OCI-LY7 (cell line): ENCODE measurements at regions not wholly inside any gene's neighbourhood (a gene's known extent, or its start where the extent isn't known, plus 50 kb on each side); places are given as distances from the start of the nearest gene placed in this dataset.

Source experiments
- CTCF ChIP-seq: fragments of 200-600 bp; sonication (generic); conservative IDR thresholded peaks from 2 replicates; pipeline ENCODE4 v1.5.1; 2014; ENCODE audit warnings: mild to moderate bottlenecking, antibody characterized with exemption, low read length, moderate library complexity, mixed read lengths
- EZH2phosphoT487 ChIP-seq: fragments of 200-600 bp; sonication (generic); IDR thresholded peaks from 2 replicates; pipeline ENCODE4 v1.6.1; 2018; ENCODE audit warnings: low read depth, borderline replicate concordance, mild to moderate bottlenecking, mixed run types, antibody characterized with exemption, low read length, moderate library complexity, mixed read lengths

- TF ChIP-seq CTCF (no peak), EZH2phosphoT487 (no peak)
Observed at GRCh38 chr17:72226322-72226721, 105.5 kb downstream of the SOX9 start.
